ENCODE measurements at regions not wholly inside any gene's neighbourhood (a gene's known extent, or its start where the extent isn't known, plus 50 kb on each side); places are given as distances from the start of the nearest gene placed in this dataset.

DNA sequence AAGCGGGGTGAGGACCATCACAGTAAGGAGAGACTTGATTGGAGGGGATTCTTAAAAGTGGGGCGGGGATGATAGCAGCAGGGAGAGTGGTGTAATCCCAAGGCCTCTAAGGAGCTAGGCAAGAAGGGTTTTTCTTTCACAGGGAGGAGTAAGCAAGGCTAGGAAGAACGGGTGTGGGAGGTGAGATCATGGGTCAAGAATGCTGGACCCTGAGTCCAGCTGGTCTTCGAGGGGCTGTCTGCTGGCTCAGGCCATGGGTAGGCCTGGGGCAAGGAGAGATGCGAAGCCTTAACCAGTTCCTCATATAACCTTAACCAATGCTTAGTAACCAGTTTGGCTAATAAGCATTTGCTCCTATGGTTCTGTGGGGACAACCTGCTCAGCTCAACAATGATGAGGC is 599.1 kb downstream of the NPHP4 start:
- no peak for TF ChIP-seq POLR2AphosphoS5 (IDR thresholded peaks at IDR 0.05; ENCODE audit: low read depth, low read length)
- TF ChIP-seq, protein P1, sequence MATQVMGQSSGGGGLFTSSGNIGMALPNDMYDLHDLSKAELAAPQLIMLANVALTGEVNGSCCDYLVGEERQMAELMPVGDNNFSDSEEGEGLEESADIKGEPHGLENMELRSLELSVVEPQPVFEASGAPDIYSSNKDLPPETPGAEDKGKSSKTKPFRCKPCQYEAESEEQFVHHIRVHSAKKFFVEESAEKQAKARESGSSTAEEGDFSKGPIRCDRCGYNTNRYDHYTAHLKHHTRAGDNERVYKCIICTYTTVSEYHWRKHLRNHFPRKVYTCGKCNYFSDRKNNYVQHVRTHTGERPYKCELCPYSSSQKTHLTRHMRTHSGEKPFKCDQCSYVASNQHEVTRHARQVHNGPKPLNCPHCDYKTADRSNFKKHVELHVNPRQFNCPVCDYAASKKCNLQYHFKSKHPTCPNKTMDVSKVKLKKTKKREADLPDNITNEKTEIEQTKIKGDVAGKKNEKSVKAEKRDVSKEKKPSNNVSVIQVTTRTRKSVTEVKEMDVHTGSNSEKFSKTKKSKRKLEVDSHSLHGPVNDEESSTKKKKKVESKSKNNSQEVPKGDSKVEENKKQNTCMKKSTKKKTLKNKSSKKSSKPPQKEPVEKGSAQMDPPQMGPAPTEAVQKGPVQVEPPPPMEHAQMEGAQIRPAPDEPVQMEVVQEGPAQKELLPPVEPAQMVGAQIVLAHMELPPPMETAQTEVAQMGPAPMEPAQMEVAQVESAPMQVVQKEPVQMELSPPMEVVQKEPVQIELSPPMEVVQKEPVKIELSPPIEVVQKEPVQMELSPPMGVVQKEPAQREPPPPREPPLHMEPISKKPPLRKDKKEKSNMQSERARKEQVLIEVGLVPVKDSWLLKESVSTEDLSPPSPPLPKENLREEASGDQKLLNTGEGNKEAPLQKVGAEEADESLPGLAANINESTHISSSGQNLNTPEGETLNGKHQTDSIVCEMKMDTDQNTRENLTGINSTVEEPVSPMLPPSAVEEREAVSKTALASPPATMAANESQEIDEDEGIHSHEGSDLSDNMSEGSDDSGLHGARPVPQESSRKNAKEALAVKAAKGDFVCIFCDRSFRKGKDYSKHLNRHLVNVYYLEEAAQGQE (IDR thresholded peaks at IDR 0.05; ENCODE audit: insufficient read depth in 1 of 2, low read depth in 2 of 2, low read length in 2 of 2): no peak

Data from PFSK-1 (cell line).